Neural cell (in vitro differentiated cells): ENCODE measurements at regions not wholly inside any gene's neighbourhood (a gene's known extent, or its start where the extent isn't known, plus 50 kb on each side); places are given as distances from the start of the nearest gene placed in this dataset.

Experiments
- CTCF ChIP-seq: fragments of 450-650 bp; IDR thresholded peaks from 2 replicates; pipeline ENCODE4 v1.5.1; 2014; ENCODE audit warnings: antibody characterized with exemption, mild to moderate bottlenecking, moderate library complexity; ENCODE audit not compliant: poor library complexity, severe bottlenecking
- EZH2 ChIP-seq: fragments of 200-600, 300-800 bp; shearing (Covaris generic), sonication (generic); IDR thresholded peaks from 2 replicates; pipeline ENCODE4 v1.6.1; 2014; ENCODE audit warnings: antibody characterized with exemption, low read length, borderline replicate concordance, mild to moderate bottlenecking; ENCODE audit not compliant: insufficient read depth, poor library complexity, severe bottlenecking

- TF ChIP-seq CTCF (no peak), EZH2 (no peak)
Observed at GRCh38 chr10:44279426-44280126, 105.3 kb downstream of the CXCL12 start.
